Right lobe of liver (tissue), 6 donors: ENCODE measurements at regions not wholly inside any gene's neighbourhood (a gene's known extent, or its start where the extent isn't known, plus 50 kb on each side); places are given as distances from the start of the nearest gene placed in this dataset.

Source experiments
- ATAC-seq, 4 donors: fragments of 200-7000 bp; cut with Tn5 transposase; one replicate each; pipeline ENCODE4 v1.9.1; 2020; ENCODE audit warnings: mild to moderate bottlenecking in 4 of 4, moderate library complexity in 4 of 4
- DNase-seq, 3 donors: peaks; one replicate each; pipeline ENCODE4 v3.0.0-alpha.2; 2020
- H3K27ac ChIP-seq, 3 donors: fragments of 200-600 bp; one replicate each; pipeline ENCODE4 v1.8.0; 2022
- H3K27me3 ChIP-seq, 2 donors: fragments of 200-600 bp; one replicate each; pipeline ENCODE4 v1.8.0; 2022
- H3K36me3 ChIP-seq, 4 donors: fragments of 200-600 bp; sonication (generic) in 1 of 4; one replicate each; pipeline versions ENCODE4 v1.5.1 to v1.8.0; 2017 to 2022; ENCODE audit warnings: control low read depth in 1 of 4
- H3K4me1 ChIP-seq, 4 donors: fragments of 200-600 bp; sonication (generic) in 1 of 4; one replicate each; pipeline versions ENCODE4 v1.5.1 to v1.8.0; 2017 to 2022; ENCODE audit warnings: control low read depth in 1 of 4
- H3K4me3 ChIP-seq, 3 donors: fragments of 200-600 bp; one replicate each; pipeline ENCODE4 v1.8.0; 2022
- H3K9me3 ChIP-seq, 4 donors: fragments of 200-600 bp; sonication (generic) in 1 of 4; one replicate each; pipeline versions ENCODE4 v1.5.1 to v1.8.0; 2017 to 2022; ENCODE audit warnings: control low read depth in 1 of 4
- POLR2A ChIP-seq: fragments of 450-650 bp; IDR thresholded peaks from one replicate; pipeline ENCODE4 v1.6.1; 2017; ENCODE audit warnings: antibody characterized with exemption, mild to moderate bottlenecking
- WGBS: methylation state at CpG from one replicate; pipeline ENCODE4 v1.1.6; 2018; ENCODE audit warnings: low coverage, low lambda C conversion rate; ENCODE audit not compliant: insufficient coverage; ENCODE audit errors: missing lambda C conversion rate; 5-methylcytosine and 5-hydroxymethylcytosine counted together
- intact Hi-C, 2 donors: fragments of 100-400 bp; cut with DNase I; formaldehyde crosslinking; loops; one replicate each; pipeline versions ENCODE4 v1.11.2 to v1.14.1; 2022
- TF ChIP-seq, protein P1 (sequence below), 4 donors: fragments of 200-600 bp in 3 of 4; fragments of 450-650 bp in 1 of 4; IDR thresholded peaks; one replicate each; pipeline versions ENCODE4 v1.5.1 to v1.8.0; 2016 to 2022; ENCODE audit warnings: antibody characterized with exemption in 4 of 4, mild to moderate bottlenecking in 2 of 4
- donor health status: DM: no; HTN: yes; CAD: no.
- donor health status: DM: no; HTN: no; CAD: no.
- donor health status: DM: no; HTN: no; CAD: no.
- donor health status: DM: no; HTN: yes; CAD: no.
- donor health status: DM: no; HTN: yes; CAD: no.

GRCh38 chr20:57901526-57901925, 191.7 kb upstream of the PMEPA1 start:
- no peak overlapping the region for H3K4me3 ChIP-seq
- no peaks in the 10 kb centered on the region for H3K9me3 ChIP-seq
- peaks cover 0 to 18% (median 8%) of the 10 kb centered on the region in 4 donors for H3K4me1 ChIP-seq
- intact Hi-C loops = no loop called here
- no peaks in the 10 kb centered on the region for H3K27me3 ChIP-seq
- WGBS = 81% methylated on average over 4 of the region's 4 CpGs
- TF ChIP-seq POLR2A = no peak
- TF ChIP-seq, protein P1, sequence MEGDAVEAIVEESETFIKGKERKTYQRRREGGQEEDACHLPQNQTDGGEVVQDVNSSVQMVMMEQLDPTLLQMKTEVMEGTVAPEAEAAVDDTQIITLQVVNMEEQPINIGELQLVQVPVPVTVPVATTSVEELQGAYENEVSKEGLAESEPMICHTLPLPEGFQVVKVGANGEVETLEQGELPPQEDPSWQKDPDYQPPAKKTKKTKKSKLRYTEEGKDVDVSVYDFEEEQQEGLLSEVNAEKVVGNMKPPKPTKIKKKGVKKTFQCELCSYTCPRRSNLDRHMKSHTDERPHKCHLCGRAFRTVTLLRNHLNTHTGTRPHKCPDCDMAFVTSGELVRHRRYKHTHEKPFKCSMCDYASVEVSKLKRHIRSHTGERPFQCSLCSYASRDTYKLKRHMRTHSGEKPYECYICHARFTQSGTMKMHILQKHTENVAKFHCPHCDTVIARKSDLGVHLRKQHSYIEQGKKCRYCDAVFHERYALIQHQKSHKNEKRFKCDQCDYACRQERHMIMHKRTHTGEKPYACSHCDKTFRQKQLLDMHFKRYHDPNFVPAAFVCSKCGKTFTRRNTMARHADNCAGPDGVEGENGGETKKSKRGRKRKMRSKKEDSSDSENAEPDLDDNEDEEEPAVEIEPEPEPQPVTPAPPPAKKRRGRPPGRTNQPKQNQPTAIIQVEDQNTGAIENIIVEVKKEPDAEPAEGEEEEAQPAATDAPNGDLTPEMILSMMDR (IDR thresholded peaks at IDR 0.05) = no peak
- no peaks in the 10 kb centered on the region for H3K36me3 ChIP-seq
- H3K27ac ChIP-seq = no peak overlapping the region
- ATAC-seq (no peak), DNase-seq (no peak)

DNA sequence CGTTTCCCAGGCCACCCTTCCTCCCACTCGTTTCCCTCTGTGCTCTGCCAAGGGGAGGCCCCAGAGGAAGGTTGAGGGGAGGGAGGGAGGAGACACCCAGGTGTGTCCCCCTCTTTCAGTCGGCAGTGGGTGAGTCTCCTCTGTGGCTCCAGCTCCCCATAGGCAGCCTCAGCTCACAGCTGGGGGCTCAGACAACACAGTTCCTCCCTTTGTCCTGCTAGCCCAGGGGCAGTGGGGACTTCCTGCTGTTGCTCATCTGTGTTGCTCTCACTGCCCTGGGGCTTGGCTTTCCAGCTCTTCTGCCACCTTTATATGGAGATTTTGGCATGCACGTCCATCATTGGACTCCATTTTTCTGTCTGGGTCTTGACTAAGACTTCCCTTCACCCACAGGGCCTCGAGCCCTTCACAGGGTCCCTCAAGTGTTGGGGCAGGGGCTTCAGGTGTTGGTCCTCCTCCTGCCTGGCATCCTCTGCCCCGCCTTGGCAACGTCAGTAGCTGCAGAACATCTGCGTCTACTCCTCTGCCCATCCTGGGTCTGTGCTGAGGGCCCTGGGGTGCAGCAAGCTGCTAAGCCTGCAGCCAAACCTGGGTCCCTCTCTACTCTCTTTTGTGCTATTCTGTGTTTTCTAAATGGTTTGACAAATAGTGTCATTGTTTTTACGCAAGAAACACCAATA, 190.6 kb upstream of the PMEPA1 start:
- DNase-seq = no peak
- intact Hi-C loops = no loop called here
- H3K4me3 ChIP-seq = no peak overlapping the region
- no peaks in the 10 kb centered on the region for H3K9me3 ChIP-seq
- ATAC-seq = no peak
- no peak for TF ChIP-seq POLR2A
- TF ChIP-seq, protein P1 (IDR thresholded peaks at IDR 0.05) = no peak
- peaks cover 0 to 20% (median 9%) of the 10 kb centered on the region in 4 donors for H3K4me1 ChIP-seq
- H3K27me3 ChIP-seq = no peaks in the 10 kb centered on the region
- no peaks in the 10 kb centered on the region for H3K36me3 ChIP-seq
- no peak overlapping the region for H3K27ac ChIP-seq
- WGBS = 79% methylated on average over 4 of the region's 9 CpGs

- no peak overlapping the region for H3K4me3 ChIP-seq
- peaks cover 0 to 20% (median 9%) of the 10 kb centered on the region in 4 donors for H3K4me1 ChIP-seq
- no peak for ATAC-seq
- H3K27ac ChIP-seq = no peak overlapping the region
- TF ChIP-seq, protein P1 (IDR thresholded peaks at IDR 0.05) = no peak
- 53% methylated on average over 2 of the region's 7 CpGs for WGBS
- DNase-seq = no peak
- intact Hi-C loops = no loop called here
- H3K27me3 ChIP-seq = no peaks in the 10 kb centered on the region
- H3K9me3 ChIP-seq = no peaks in the 10 kb centered on the region
- H3K36me3 ChIP-seq = no peaks in the 10 kb centered on the region
Measured at GRCh38 chr20:57899554-57899953, 189.7 kb upstream of the PMEPA1 start.

DNA sequence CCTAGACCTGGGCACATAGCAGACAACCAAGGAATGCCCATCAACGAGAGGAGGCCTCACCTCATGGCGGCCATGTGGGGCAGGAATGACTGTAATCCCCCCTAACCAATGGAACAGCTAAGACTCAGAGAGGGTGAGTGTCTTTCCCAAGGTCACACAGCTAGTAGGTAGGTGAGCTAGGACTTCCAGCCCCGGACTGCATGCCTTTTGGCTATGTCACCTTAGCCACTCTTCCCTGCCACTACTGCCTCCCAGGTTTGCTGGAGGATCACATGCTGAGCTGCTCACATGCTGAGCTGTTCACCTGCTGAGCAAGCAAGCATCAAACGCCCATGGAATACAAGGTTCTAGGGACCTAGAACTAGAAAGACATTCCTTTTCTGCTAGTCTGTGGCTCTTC, 188.5 kb upstream of the PMEPA1 start:
- 63% methylated on average over 1 of the region's 4 CpGs for WGBS

More for the DNA sequence above, 188.5 kb upstream of the PMEPA1 start:
- Histone ChIP-seq H3K27ac (peak overlapping the region in 1 of 3 donors; percentile 55), H3K36me3 (no peaks in the 10 kb centered on the region), H3K4me3 (no peak overlapping the region), H3K9me3 (no peaks in the 10 kb centered on the region), H3K27me3 (no peaks in the 10 kb centered on the region), H3K4me1 (peaks cover 0 to 20% (median 9%) of the 10 kb centered on the region in 4 donors)
- ATAC-seq = no peak
- intact Hi-C loops = no loop called here
- no peak for DNase-seq
- TF ChIP-seq, protein P1 (IDR thresholded peaks at IDR 0.05) = no peak
- TF ChIP-seq POLR2A = no peak
